H1 (cell line): ENCODE measurements at regions not wholly inside any gene's neighbourhood (a gene's known extent, or its start where the extent isn't known, plus 50 kb on each side); places are given as distances from the start of the nearest gene placed in this dataset.

Experiments used
- CTCF ChIA-PET: fragments of 300-600 bp; sonication (Branson Sonifier 250); formaldehyde crosslinking; loops from one replicate; lab custom pipeline; 2021; ENCODE audit not compliant: partially characterized antibody; lab: Charles Lee
- POLR2A ChIA-PET: fragments of 300-600 bp; sonication (Branson Sonifier 250); formaldehyde crosslinking; loops from one replicate; lab custom pipeline; 2021; ENCODE audit warnings: inconsistent platforms; ENCODE audit not compliant: partially characterized antibody; lab: Charles Lee
- DNase-seq, 2 experiments: peaks; one replicate each; pipeline versions ENCODE4 v3.0.0 to v3.0.0-alpha.2; 2010 to 2022; ENCODE audit warnings: low spot score in 2 of 2, low read depth in 1 of 2, mixed read lengths in 1 of 2
- FAIRE-seq: peaks from 2 replicates; lab custom pipeline; 2011; peaks lifted over from hg19 to GRCh38; lab: Jason Lieb, UNC
- H2AFZ ChIP-seq: 2 replicates; pipeline ENCODE4 v1.8.1; 2012; ENCODE audit warnings: low read length, inconsistent platforms
- H2AK5ac ChIP-seq: 2 replicates; pipeline ENCODE4 v1.6.1; 2013; ENCODE audit warnings: low read depth, low read length
- H2BK120ac ChIP-seq: replicated peaks from 2 replicates; pipeline ENCODE3; 2013; ENCODE audit warnings: low read depth, low read length, inconsistent platforms
- H2BK12ac ChIP-seq: 2 replicates; pipeline ENCODE4 v1.6.1; 2013; ENCODE audit warnings: low read depth, low read length
- H2BK15ac ChIP-seq: 2 replicates; pipeline ENCODE4 v1.6.1; 2013; ENCODE audit warnings: low read length
- H2BK20ac ChIP-seq: 2 replicates; pipeline ENCODE4 v1.6.1; 2013; ENCODE audit warnings: low read length
- H2BK5ac ChIP-seq: 2 replicates; pipeline ENCODE4 v1.6.1; 2013; ENCODE audit warnings: low read depth, low read length
- H3K14ac ChIP-seq: 2 replicates; pipeline ENCODE4 v1.6.1; 2013; ENCODE audit warnings: inconsistent platforms; ENCODE audit not compliant: insufficient read length
- H3K18ac ChIP-seq: 2 replicates; pipeline ENCODE4 v1.6.1; 2013; ENCODE audit warnings: low read length; ENCODE audit errors: extremely low read depth
- H3K23ac ChIP-seq: 2 replicates; pipeline ENCODE4 v1.6.1; 2013; ENCODE audit warnings: inconsistent platforms; ENCODE audit not compliant: insufficient read length
- H3K23me2 ChIP-seq: 2 replicates; pipeline ENCODE4 v1.6.1; 2013; ENCODE audit warnings: low read depth, low read length
- H3K27ac ChIP-seq: 2 replicates; pipeline ENCODE4 v1.6.1; 2011; ENCODE audit warnings: low read depth, low read length, inconsistent platforms
- H3K27me3 ChIP-seq, 4 experiments: replicated peaks in 1 of 4; 1 replicate in 1 of 4; 2 replicates in 3 of 4; pipeline versions ENCODE4 v1.6.1 to v1.8.1; 2011 to 2013; ENCODE audit warnings: low read length in 3 of 4, mild to moderate bottlenecking in 3 of 4, inconsistent platforms in 2 of 4, mixed read lengths in 2 of 4, moderate library complexity in 1 of 4; ENCODE audit not compliant: control insufficient read depth in 3 of 4, insufficient read depth in 3 of 4; ENCODE audit errors: extremely low read depth in 1 of 4
- H3K36me3 ChIP-seq, 4 experiments: 2 replicates each; pipeline versions ENCODE4 v1.6.1 to v1.8.1; 2011 to 2013; ENCODE audit warnings: mild to moderate bottlenecking in 4 of 4, low read length in 3 of 4, moderate library complexity in 2 of 4, control low read depth in 1 of 4, inconsistent platforms in 1 of 4; ENCODE audit not compliant: insufficient read depth in 4 of 4, control insufficient read depth in 2 of 4
- H3K4ac ChIP-seq: replicated peaks from 2 replicates; pipeline ENCODE3; 2013; ENCODE audit warnings: low read length, low read depth, mixed read lengths, inconsistent platforms; ENCODE audit not compliant: insufficient read length
- H3K4me1 ChIP-seq, 4 experiments: replicated peaks in 1 of 4; 1 replicate in 1 of 4; 2 replicates in 3 of 4; pipeline versions ENCODE4 v1.6.1 to v1.8.1; 2011 to 2013; ENCODE audit warnings: low read length in 3 of 4, inconsistent platforms in 2 of 4, mixed read lengths in 1 of 4; ENCODE audit not compliant: insufficient read depth in 4 of 4, control insufficient read depth in 3 of 4
- H3K4me2 ChIP-seq, 2 experiments: 2 replicates each; pipeline versions ENCODE4 v1.6.1 to v1.8.1; 2011 to 2013; ENCODE audit warnings: low read depth in 2 of 2, low read length in 2 of 2, control low read depth in 1 of 2, inconsistent platforms in 1 of 2, mild to moderate bottlenecking in 1 of 2; ENCODE audit not compliant: insufficient read depth in 1 of 2
- H3K4me3 ChIP-seq, 4 experiments: fragments of 200-600, 300-600 bp in 1 of 4; sonication (generic), shearing (Covaris generic), sonication (Bioruptor Twin) in 1 of 4; 2 replicates each; pipeline versions ENCODE4 v1.5.1 to v1.8.1; 2011 to 2016; ENCODE audit warnings: low read length in 4 of 4, low read depth in 3 of 4, control low read depth in 2 of 4, inconsistent platforms in 2 of 4, mild to moderate bottlenecking in 2 of 4, mixed read lengths in 1 of 4, moderate library complexity in 1 of 4; ENCODE audit not compliant: insufficient read depth in 2 of 4; ENCODE audit errors: extremely low read depth in 1 of 4
- H3K56ac ChIP-seq: replicated peaks from 2 replicates; pipeline ENCODE3; 2013; ENCODE audit warnings: low read depth, mild to moderate bottlenecking, mixed read lengths, low read length, inconsistent platforms; ENCODE audit not compliant: insufficient read length
- H3K79me1 ChIP-seq: 2 replicates; pipeline ENCODE4 v1.6.1; 2013; ENCODE audit warnings: low read depth, low read length, control low read depth
- H3K79me2 ChIP-seq, 2 experiments: 2 replicates each; pipeline versions ENCODE4 v1.6.1 to v1.8.1; 2012 to 2013; ENCODE audit warnings: low read length in 2 of 2, mild to moderate bottlenecking in 2 of 2, inconsistent platforms in 1 of 2; ENCODE audit not compliant: insufficient read depth in 2 of 2, control insufficient read depth in 1 of 2
- H3K9ac ChIP-seq, 4 experiments: replicated peaks in 1 of 4; 1 replicate in 1 of 4; 2 replicates in 3 of 4; pipeline versions ENCODE4 v1.6.1 to v1.8.1; 2011 to 2013; ENCODE audit warnings: low read depth in 3 of 4, low read length in 3 of 4, control low read depth in 2 of 4, mild to moderate bottlenecking in 2 of 4, moderate library complexity in 2 of 4, inconsistent platforms in 1 of 4; ENCODE audit errors: extremely low read depth in 1 of 4
- H3K9me3 ChIP-seq, 2 experiments: 2 replicates each; pipeline versions ENCODE4 v1.6.1 to v1.8.1; 2012 to 2013; ENCODE audit warnings: mild to moderate bottlenecking in 2 of 2, moderate library complexity in 2 of 2, control low read depth in 1 of 2, inconsistent platforms in 1 of 2, low read depth in 1 of 2, low read length in 1 of 2, mixed read lengths in 1 of 2; ENCODE audit not compliant: insufficient read depth in 2 of 2
- H4K20me1 ChIP-seq, 2 experiments: replicated peaks in 1 of 2; 2 replicates each; pipeline versions ENCODE3 to v1.8.1; 2011 to 2013; ENCODE audit warnings: inconsistent platforms in 2 of 2, low read length in 2 of 2, mild to moderate bottlenecking in 1 of 2; ENCODE audit not compliant: insufficient read depth in 2 of 2, control insufficient read depth in 1 of 2
- H4K5ac ChIP-seq: 2 replicates; pipeline ENCODE4 v1.6.1; 2013; ENCODE audit warnings: low read length, low read depth, mixed read lengths, inconsistent platforms; ENCODE audit not compliant: insufficient read length
- H4K8ac ChIP-seq: 2 replicates; pipeline ENCODE4 v1.8.0; 2013; ENCODE audit warnings: mild to moderate bottlenecking, moderate library complexity, low read length, inconsistent platforms; ENCODE audit not compliant: insufficient read depth; ENCODE audit errors: extremely low read depth
- H4K91ac ChIP-seq: replicated peaks from 2 replicates; pipeline ENCODE3; 2013; ENCODE audit warnings: low read length, mixed read lengths, inconsistent platforms; ENCODE audit not compliant: insufficient read length
- BACH1 ChIP-seq: IDR thresholded peaks from 2 replicates; pipeline ENCODE4 v1.6.1; 2012; ENCODE audit warnings: low read length, improper control_type of control experiment
- EGR1 ChIP-seq: IDR thresholded peaks from 2 replicates; pipeline ENCODE4 v1.6.1; 2011; ENCODE audit warnings: low read depth, low read length, borderline replicate concordance
- GABPA ChIP-seq: IDR thresholded peaks from 2 replicates; pipeline ENCODE4 v1.6.1; 2011; ENCODE audit warnings: mild to moderate bottlenecking, low read length, moderate library complexity, borderline replicate concordance; ENCODE audit not compliant: insufficient read depth
- MAFK ChIP-seq: IDR thresholded peaks from 2 replicates; pipeline ENCODE4 v1.6.1; 2012; ENCODE audit warnings: low read depth, mild to moderate bottlenecking, improper control_type of control experiment, low read length
- RBBP5 ChIP-seq: IDR thresholded peaks from 2 replicates; pipeline ENCODE4 v1.7.1; 2012; ENCODE audit warnings: low read depth, mild to moderate bottlenecking, inconsistent platforms, low read length, moderate library complexity, borderline replicate concordance
- SP4 ChIP-seq: IDR thresholded peaks from 2 replicates; pipeline ENCODE4 v1.6.1; 2012; ENCODE audit warnings: low read length, inconsistent platforms
- WGBS, 2 experiments: shearing (Covaris generic) in 1 of 2; methylation state at CpG; one replicate each; pipeline versions ENCODE4 v1.1.6 to v1.1.7; 2013 to 2015; ENCODE audit warnings: low lambda C conversion rate in 2 of 2, mixed read lengths in 2 of 2, inconsistent platforms in 1 of 2, low coverage in 1 of 2, missing lambda C conversion rate in 1 of 2; ENCODE audit not compliant: insufficient replicate concordance in 2 of 2, insufficient coverage in 1 of 2, insufficient read length in 1 of 2; ENCODE audit errors: extremely low coverage in 1 of 2, missing lambda C conversion rate in 1 of 2; 5-methylcytosine and 5-hydroxymethylcytosine counted together
- TF ChIP-seq, protein P1 (sequence below): IDR thresholded peaks from 2 replicates; pipeline ENCODE4 v1.6.1; 2012; ENCODE audit warnings: low read length, inconsistent platforms

DNA sequence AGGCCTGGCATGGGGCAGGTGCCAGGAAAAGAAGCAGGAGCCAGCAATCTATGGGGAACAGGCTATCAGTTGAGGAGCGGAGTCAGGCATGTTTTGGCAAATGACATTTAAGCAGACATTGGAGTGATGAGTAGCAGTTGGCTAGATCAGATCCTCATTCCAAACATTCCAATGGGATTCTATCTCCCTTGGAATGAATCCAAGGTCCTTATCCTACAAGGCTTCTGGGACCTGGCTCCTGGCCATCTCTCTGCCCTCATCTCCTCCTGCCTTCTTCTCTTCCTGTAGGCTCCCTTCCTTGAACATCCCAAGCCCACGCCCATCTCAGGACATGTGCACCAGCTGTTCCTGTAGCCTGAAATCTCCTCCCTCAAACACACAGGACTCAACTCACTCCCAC lies 1074.5 kb downstream of the TBC1D22A start:
- 0 out of 2 replicates have a peak overlapping the region, but pooled peaks have one; percentile 29 for H2AK5ac ChIP-seq
- no peak overlapping the region for H4K8ac ChIP-seq
- 93% methylated on average over 2 of the region's 2 CpGs; no CpG with 5 or more reads in 1 of the 2 experiments for WGBS, 2 experiments
- 0 out of 2 replicates have a peak overlapping the region, but pooled peaks have one; percentile 97 for H2AFZ ChIP-seq
- H3K36me3 ChIP-seq: no peaks in the 10 kb centered on the region
- no peak overlapping the region for H3K9ac ChIP-seq
- no peak overlapping the region for H3K14ac ChIP-seq
- H3K4me3 ChIP-seq: no peak overlapping the region
- H3K18ac ChIP-seq: no peak overlapping the region
- no peak overlapping the region for H3K4me2 ChIP-seq
- POLR2A ChIA-PET: no interaction called here
- H3K79me2 ChIP-seq: no peaks in the 10 kb centered on the region
- H2BK12ac ChIP-seq: no peak overlapping the region
- no peak overlapping the region for H2BK5ac ChIP-seq
- DNase-seq (no peak), FAIRE-seq (no peak)
- H4K20me1 ChIP-seq: no peaks in the 10 kb centered on the region
- H3K4me1 ChIP-seq: no peaks in the 10 kb centered on the region; a peak in 1 of 7 replicates
- H3K23ac ChIP-seq: no peak overlapping the region
- no peaks in the 10 kb centered on the region for H3K27me3 ChIP-seq
- no peaks in the 10 kb centered on the region for H3K79me1 ChIP-seq
- no peak overlapping the region for H2BK120ac ChIP-seq
- no peak overlapping the region for H4K91ac ChIP-seq
- H2BK15ac ChIP-seq: no peak overlapping the region
- H3K9me3 ChIP-seq: no peaks in the 10 kb centered on the region
- H3K56ac ChIP-seq: no peak overlapping the region
- TF ChIP-seq EGR1 (no peak), GABPA (no peak), BACH1 (no peak), SP4 (no peak), RBBP5 (no peak), MAFK (no peak)
- TF ChIP-seq, protein P1, sequence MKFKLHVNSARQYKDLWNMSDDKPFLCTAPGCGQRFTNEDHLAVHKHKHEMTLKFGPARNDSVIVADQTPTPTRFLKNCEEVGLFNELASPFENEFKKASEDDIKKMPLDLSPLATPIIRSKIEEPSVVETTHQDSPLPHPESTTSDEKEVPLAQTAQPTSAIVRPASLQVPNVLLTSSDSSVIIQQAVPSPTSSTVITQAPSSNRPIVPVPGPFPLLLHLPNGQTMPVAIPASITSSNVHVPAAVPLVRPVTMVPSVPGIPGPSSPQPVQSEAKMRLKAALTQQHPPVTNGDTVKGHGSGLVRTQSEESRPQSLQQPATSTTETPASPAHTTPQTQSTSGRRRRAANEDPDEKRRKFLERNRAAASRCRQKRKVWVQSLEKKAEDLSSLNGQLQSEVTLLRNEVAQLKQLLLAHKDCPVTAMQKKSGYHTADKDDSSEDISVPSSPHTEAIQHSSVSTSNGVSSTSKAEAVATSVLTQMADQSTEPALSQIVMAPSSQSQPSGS: no peak
- no peak overlapping the region for H3K27ac ChIP-seq
- no peak overlapping the region for H2BK20ac ChIP-seq
- H3K23me2 ChIP-seq: no peaks in the 10 kb centered on the region
- no peak overlapping the region for H4K5ac ChIP-seq
- CTCF ChIA-PET: interaction anchor here (0.7 to 1.9 kb wide), 3 partner anchors 16 to 656 kb away, joined by 3 to 8 read pairs (median 3); no protein-coding TSS in a partner anchor
- H3K4ac ChIP-seq: no peak overlapping the region
